HL-60/S4 treated with retinoic acid at 250 ng/mL for 4 days and 3 days (cell line): ENCODE measurements at regions not wholly inside any gene's neighbourhood (a gene's known extent, or its start where the extent isn't known, plus 50 kb on each side); places are given as distances from the start of the nearest gene placed in this dataset.
"Not testable (repeated sequence)": the region's sequence is repeated elsewhere in the genome, so short reads cannot be mapped to it uniquely, and the experiment has no call there.

Source experiments
- in situ Hi-C: fragments of 300-500 bp; cut with MboI; formaldehyde crosslinking; loops from 2 replicates; pipeline ENCODE4 v1.7.0; 2022; ENCODE audit warnings: low sequenced_read_pairs

- in situ Hi-C loops: no loop called here
Measured at GRCh38 chr7:66502230-66503035, 126.2 kb upstream of the KCTD7 start.

- in situ Hi-C loops: no loop called here
Measured at GRCh38 chr7:66503036-66503370, 125.7 kb upstream of the KCTD7 start.

DNA sequence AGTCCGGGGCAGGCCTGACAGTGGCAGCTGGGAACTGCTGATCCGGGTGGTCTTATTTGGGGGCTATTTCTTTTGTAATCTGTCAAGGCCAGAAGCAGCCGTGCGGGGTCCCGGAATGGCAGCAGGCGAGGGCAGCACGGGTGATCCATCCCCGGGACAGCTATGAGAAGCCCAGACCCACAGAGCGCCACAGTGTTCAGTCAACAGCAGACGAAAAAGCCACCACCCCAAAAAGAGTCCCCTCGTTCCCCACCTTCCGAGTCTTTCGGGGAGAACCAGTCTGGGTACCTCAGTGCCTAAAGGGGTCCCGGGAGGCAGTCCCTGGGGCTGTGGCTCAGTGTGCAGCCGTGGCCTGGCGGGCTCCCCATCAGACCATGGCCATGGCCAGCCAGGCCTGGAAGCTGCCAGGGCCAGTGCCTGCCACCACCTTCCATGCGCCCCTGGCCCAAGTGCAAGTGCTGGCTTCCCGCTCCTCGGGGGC lies 125.1 kb upstream of the KCTD7 start:
- in situ Hi-C loops: no loop called here

DNA sequence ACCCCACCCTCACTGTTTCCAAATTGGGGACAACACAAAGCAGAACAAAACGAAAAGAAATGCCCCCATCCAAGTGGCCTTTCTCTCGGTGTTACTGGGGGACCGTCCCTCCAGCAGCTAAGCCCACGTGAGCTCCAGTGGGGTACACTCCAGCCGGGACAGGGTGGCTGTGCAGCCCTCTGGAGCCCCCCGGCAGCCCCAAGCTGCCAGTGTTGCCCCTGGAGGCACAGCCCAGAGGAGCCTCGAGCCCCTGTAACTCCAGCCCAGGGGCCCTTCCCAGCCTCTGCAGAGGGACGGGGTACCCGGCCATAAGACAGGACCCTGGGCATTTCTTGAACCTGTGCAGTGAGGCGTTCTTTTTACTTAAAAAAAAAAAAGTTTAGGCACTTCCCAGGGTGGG lies 124.5 kb upstream of the KCTD7 start:
- in situ Hi-C loops: no loop called here

DNA sequence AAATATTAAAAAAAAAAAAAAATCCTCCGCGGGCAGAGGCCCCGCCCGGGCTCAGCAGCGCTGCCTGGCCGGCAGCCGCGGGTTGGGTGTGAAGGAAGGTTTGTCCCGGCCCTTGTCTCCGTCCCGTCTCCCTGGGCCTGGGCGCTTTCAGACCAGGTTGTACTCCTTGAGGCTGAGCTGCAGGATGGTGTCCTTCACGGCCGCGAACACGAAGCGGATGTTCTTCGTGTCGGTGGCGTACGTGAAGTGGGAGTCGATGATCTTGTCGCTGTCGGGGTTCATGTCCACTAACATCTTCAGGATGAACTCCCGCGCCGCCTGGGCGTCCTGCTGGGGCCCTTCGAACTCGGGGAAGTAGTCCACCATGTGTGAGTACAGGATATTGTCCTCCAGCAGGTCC lies 123.7 kb upstream of the KCTD7 start:
- in situ Hi-C loops: no loop called here

DNA sequence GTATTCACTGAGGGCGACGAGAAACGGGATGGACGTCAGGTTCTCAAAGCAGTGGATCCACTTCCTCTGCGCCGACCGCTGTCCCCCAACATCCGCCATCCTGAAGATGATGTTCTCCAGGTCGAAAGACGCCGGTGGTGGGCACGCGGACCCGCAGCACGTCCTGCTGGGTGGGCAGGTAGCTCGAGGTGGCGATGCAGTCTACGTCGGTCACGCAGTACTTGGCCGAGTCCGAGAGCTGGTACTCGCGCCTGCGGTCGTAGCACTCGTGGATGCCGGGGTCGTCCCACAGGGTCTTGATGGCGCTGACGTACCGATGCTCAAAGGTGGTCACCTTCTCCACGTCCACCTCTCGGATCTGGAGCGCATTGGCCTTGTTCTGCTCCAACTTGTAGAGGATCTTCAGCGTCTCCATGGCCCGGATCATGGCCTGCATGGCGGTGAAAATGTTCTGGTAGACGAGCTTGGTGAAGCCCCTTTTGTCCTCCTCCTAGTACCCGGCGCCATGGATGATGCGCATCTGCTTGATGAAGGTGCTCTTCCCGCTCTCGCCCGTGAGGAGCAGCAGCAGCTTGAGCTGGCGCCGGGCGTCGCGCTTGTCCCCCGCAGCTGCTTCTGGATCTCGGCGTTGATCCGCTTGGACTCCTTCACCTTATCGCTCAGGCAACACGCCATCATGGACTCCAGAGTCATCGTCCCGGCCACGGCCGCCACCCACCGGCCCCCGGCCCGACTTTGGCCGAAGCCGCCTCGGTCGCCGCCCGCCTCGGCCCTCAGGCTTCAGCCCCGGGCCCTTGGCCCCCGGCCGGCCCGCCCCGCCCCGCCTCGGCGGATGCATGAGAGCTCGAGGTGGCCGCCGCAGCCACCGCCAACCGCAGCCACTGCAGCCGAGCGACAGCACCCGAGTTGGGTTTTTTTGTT lies 122.9 kb upstream of the KCTD7 start:
- in situ Hi-C loops: no loop called here

- in situ Hi-C loops: not testable (repeated sequence)
Measured at GRCh38 chr7:66506703-66507102, 122.0 kb upstream of the KCTD7 start.

GRCh38 chr7:66507764-66508296 lies 120.9 kb upstream of the KCTD7 start:
- in situ Hi-C loops: no loop called here

DNA sequence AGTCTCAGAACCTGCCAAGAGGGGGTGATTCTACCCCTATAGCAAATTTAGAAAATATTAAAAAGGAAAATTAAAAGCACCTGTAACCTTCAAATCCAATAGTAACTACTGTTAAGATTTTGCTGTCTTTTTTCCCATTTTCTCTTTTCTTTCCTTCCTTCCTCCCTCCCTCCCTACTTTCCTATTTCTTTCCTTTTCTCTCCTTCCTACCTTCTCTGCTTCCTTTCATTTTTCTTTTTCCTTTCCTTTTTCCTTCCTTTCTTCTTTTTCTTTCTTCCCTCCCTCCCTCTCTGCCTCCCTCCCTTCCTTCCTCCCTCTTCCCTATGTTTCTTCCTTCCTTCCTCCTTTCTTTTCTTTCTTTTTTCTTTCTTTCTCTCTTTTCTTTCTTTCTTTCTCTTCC lies 120.2 kb upstream of the KCTD7 start:
- in situ Hi-C loops: no loop called here

DNA sequence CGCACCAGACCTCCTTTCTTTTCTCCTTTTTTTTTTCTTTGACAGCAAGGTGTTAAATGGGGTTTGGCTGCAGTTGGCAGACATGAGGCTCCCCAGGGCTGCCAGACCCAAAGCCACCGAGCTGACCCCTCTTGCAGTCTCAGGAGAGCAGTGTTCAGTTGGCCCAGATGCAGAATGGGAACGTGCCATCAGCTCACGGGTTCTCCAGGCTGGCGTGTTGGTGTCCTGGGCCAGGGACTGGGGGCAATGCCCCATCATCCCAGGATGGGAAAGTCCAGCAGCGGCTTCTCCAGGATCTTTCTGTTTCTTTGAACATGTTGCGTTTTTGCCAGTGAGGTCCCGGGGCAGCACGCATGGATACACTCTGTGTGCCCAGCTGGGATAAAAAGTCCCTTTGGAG lies 114.6 kb upstream of the KCTD7 start:
- in situ Hi-C loops: no loop called here

GRCh38 chr7:66517212-66517909 lies 111.3 kb upstream of the KCTD7 start:
- in situ Hi-C loops: no loop called here

DNA sequence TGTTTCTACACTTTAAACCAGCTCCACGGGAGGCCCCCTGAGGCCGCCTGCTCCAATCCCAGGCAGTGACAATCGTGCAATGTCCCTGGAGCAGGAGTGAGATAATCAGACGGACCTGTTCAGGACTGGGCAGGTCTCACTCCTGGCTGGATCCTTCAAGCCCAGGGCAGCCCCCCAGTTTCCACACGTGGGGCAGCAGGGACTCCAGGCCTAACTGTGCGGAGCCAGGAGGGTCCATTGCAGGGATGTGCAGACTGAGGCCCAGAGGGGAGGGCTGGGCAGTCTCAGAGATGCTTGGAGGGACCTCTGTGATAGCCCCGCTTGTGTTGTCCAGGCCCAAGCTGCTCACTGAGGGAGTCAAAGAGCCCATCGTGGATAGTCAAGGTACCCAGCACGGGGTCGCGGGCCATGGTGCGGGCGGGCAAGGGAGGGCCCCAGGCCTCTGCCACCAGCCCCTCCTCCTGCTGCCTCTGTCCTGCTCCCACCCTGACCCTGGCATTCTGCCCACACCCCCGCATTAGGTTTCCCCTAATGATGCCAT lies 110.5 kb upstream of the KCTD7 start:
- in situ Hi-C loops: no loop called here

DNA sequence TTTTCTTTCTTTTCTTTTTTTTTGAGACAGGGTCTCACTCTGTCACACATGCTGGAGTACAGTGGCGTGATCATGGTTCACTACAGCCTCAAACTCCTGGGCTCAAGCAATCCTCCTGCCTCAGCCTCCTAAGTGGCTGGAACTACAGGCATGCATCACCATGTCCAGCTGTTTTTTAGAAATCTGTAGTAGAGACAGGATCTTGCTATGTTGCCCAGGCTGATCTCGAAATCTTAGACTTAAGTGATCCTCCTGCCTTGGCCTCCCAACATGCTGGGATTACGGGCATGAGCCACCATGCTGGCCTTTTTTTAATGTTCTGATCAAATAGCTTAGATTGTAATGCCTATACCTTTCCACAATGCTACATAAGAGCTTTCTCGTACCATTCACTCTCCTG lies 107.0 kb upstream of the KCTD7 start:
- in situ Hi-C loops: no loop called here

GRCh38 chr7:66522518-66522917 lies 106.2 kb upstream of the KCTD7 start:
- in situ Hi-C loops: no loop called here

DNA sequence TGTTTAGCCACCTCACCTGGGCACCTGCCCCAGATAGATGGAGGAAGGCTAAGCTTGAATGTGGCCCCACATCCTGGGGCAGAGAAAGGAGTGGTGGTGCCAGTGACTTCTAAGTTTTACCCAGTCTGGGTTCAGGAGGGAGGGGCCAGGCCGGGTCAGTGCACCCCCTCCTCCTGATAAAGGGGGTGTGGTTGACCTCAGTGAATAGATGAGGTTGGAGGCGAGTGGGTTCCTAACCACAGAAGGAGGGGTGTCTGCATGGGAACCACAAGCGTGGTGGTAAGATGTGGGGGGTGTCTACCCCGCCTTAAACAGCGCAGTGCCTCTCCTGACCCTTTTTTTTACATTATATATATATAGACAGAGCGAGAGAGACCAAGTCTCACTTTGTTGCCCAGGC lies 105.3 kb upstream of the KCTD7 start:
- in situ Hi-C loops: no loop called here

GRCh38 chr7:66524738-66525137 lies 103.9 kb upstream of the KCTD7 start:
- in situ Hi-C loops: no loop called here

- in situ Hi-C loops: not testable (repeated sequence)
Measured at GRCh38 chr7:66526782-66527181, 101.9 kb upstream of the KCTD7 start.

DNA sequence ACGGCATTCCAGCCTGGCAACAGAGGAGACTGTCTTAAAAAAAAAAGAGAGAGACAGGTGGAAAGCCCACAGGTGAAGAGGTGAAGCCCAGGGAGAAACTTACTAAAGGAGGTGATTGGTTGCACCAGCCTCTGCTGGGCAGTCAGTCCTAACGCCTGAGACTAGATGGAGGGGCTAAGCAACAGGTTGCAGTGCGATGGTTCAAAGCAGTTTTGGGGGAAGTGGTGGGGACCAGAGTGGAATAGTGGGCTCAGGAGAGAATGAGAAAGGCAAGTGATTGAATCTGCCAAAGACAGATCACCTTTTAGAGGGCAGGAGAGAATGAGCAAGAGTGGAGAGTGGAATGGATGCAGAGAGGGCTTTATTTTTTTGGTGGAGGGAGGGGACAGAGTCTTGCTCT lies 100.0 kb upstream of the KCTD7 start:
- in situ Hi-C loops: no loop called here

DNA sequence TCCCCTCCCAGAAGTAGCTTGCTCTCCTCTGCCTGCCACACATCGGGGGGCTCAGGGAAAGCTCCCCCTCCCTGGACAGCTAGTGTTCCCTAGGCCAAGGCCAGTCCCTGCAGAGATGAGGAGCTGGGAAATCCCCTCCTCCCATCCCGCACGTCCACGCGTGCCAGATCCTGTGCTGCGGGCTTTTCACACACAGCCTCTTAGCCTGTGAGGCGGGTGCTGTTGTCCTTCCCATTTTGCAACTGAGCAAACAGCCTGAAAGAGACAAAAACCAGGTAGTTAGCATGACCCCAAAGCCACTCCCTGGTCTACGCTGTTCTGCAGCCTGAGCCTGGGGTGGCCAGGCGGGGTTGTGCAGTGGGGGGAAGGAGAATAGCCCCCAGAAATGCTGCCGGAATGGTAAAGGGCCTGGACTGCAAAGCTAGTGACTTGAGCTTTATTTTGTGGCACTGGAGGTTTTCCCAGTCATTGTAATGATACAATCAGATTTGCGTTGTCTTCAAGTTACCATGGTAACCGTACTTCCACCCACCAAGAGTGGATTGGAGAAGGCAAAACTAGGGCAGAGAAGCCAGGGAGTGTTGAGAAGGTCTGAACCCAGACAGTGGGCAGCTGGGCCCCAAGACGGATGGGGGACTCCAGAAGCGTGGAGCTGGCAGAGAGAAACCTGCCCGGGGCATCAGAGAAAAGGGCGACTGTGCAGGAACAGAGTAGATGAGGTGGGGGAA lies 98.6 kb upstream of the KCTD7 start:
- in situ Hi-C loops: no loop called here
